Neural progenitor cell (in vitro differentiated cells): ENCODE measurements at regions not wholly inside any gene's neighbourhood (a gene's known extent, or its start where the extent isn't known, plus 50 kb on each side); places are given as distances from the start of the nearest gene placed in this dataset.

Source experiments
- DNase-seq: peaks from one replicate; pipeline ENCODE4 v3.0.0-alpha.2; 2016; ENCODE audit warnings: low spot score
- H2AFZ ChIP-seq: fragments of 200-600 bp; sonication (generic); replicated peaks from 2 replicates; pipeline ENCODE4 v1.6.1; 2016; ENCODE audit warnings: antibody characterized with exemption
- H3F3A ChIP-seq: fragments of 200-600 bp; sonication (generic); 2 replicates; pipeline ENCODE4 v1.6.1; 2016; ENCODE audit warnings: antibody characterized with exemption, low read depth
- H3K27ac ChIP-seq: fragments of 200-600 bp; sonication (generic); 2 replicates; pipeline ENCODE4 v1.5.1; 2016; ENCODE audit warnings: mild to moderate bottlenecking
- H3K27me3 ChIP-seq: fragments of 200-600 bp; sonication (generic); 2 replicates; pipeline ENCODE4 v1.6.1; 2016; ENCODE audit warnings: mild to moderate bottlenecking, moderate library complexity
- H3K36me3 ChIP-seq: fragments of 200-600 bp; sonication (generic); 2 replicates; pipeline ENCODE4 v1.5.1; 2016
- H3K4me1 ChIP-seq: fragments of 200-600 bp; sonication (generic); 2 replicates; pipeline ENCODE4 v1.6.1; 2016; ENCODE audit warnings: mixed run types
- H3K4me2 ChIP-seq: fragments of 200-600 bp; sonication (generic); 2 replicates; pipeline ENCODE4 v1.6.1; 2016
- H3K4me3 ChIP-seq: fragments of 200-600 bp; sonication (generic); 2 replicates; pipeline ENCODE4 v1.5.1; 2016
- H3K79me2 ChIP-seq: fragments of 200-600 bp; sonication (generic); 2 replicates; pipeline ENCODE4 v1.6.1; 2016; ENCODE audit warnings: low read depth
- H3K9ac ChIP-seq: fragments of 200-600 bp; sonication (generic); 2 replicates; pipeline ENCODE4 v1.6.1; 2016
- H3K9me3 ChIP-seq: fragments of 200-600 bp; sonication (generic); 2 replicates; pipeline ENCODE4 v1.5.1; 2016; ENCODE audit warnings: low read depth
- H4K20me1 ChIP-seq: fragments of 200-600 bp; sonication (generic); 2 replicates; pipeline ENCODE4 v1.6.1; 2016; ENCODE audit warnings: low read depth
- H3K27ac Mint-ChIP-seq: 3 replicates; pipeline ENCODE4 v1.8.0; 2021; ENCODE audit warnings: mixed read lengths
- H3K27me3 Mint-ChIP-seq: 2 replicates; pipeline ENCODE4 v1.8.0; 2022; ENCODE audit warnings: low read depth, mild to moderate bottlenecking, inconsistent platforms, moderate library complexity, mixed read lengths; ENCODE audit not compliant: insufficient read depth
- H3K36me3 Mint-ChIP-seq: 3 replicates; pipeline ENCODE4 v1.8.0; 2021; ENCODE audit warnings: mixed read lengths
- H3K4me1 Mint-ChIP-seq: 3 replicates; pipeline ENCODE4 v1.8.0; 2021; ENCODE audit warnings: mixed read lengths
- H3K4me3 Mint-ChIP-seq: 3 replicates; pipeline ENCODE4 v1.8.0; 2021; ENCODE audit warnings: mild to moderate bottlenecking, moderate library complexity, mixed read lengths
- H3K9me3 Mint-ChIP-seq: 3 replicates; pipeline ENCODE4 v1.8.0; 2020; ENCODE audit warnings: mixed read lengths
- CTCF ChIP-seq: fragments of 200-600 bp; sonication (generic); IDR thresholded peaks from 2 replicates; pipeline ENCODE4 v1.5.1; 2017; ENCODE audit warnings: antibody characterized with exemption, mild to moderate bottlenecking
- EZH2 ChIP-seq: fragments of 200-600 bp; sonication (generic); IDR thresholded peaks from 2 replicates; pipeline ENCODE4 v1.6.1; 2017; ENCODE audit warnings: antibody characterized with exemption, mild to moderate bottlenecking, moderate library complexity
- EZH2phosphoT487 ChIP-seq: fragments of 200-600 bp; sonication (generic); IDR thresholded peaks from 2 replicates; pipeline ENCODE4 v1.6.1; 2017; ENCODE audit warnings: antibody characterized with exemption

GRCh38 chr2:177117755-177118154 is 94.8 kb upstream of the HNRNPA3 start:
- Mint-ChIP-seq H3K9me3 (no peaks in the 10 kb centered on the region), H3K4me3 (no peak overlapping the region), H3K27me3 (no peaks in the 10 kb centered on the region), H3K27ac (no peak overlapping the region), H3K36me3 (no peaks in the 10 kb centered on the region), H3K4me1 (no peaks in the 10 kb centered on the region)
- H3K4me3 ChIP-seq: no peak overlapping the region
- no peaks in the 10 kb centered on the region for H3K27me3 ChIP-seq
- no peaks in the 10 kb centered on the region for H3F3A ChIP-seq
- H4K20me1 ChIP-seq: no peaks in the 10 kb centered on the region
- no peak for DNase-seq
- no peak overlapping the region for H3K9ac ChIP-seq
- no peaks in the 10 kb centered on the region for H3K79me2 ChIP-seq
- H3K4me1 ChIP-seq: no peaks in the 10 kb centered on the region
- H3K9me3 ChIP-seq: no peaks in the 10 kb centered on the region
- TF ChIP-seq EZH2phosphoT487 (no peak), EZH2 (no peak), CTCF (no peak)
- no peak overlapping the region for H3K4me2 ChIP-seq
- no peak overlapping the region for H2AFZ ChIP-seq
- no peak overlapping the region for H3K27ac ChIP-seq
- no peaks in the 10 kb centered on the region for H3K36me3 ChIP-seq

DNA sequence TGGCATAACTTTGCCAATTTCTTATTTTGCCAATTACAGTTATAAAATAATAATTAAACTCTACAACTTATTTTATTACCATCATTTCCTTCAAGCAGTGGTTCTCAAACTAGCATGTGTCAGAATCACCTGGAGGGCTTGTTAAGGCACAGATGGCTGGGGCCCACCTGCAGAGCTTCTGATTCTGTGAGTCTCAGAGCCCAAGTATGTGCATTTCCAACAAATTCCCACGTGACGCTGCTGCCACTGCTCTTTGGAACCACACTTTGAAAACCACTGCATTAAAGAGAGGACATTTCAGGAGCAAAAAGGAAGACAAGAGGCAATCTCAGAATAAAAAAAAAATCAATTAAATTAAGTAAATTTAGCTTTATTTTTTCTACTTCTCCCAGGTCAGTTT is 94.0 kb upstream of the HNRNPA3 start:
- no peak overlapping the region for H3K27ac Mint-ChIP-seq
- H3K79me2 ChIP-seq: no peaks in the 10 kb centered on the region
- H3K9me3 ChIP-seq: no peaks in the 10 kb centered on the region
- H3K27ac ChIP-seq: no peak overlapping the region
- no peak overlapping the region for H3K4me3 Mint-ChIP-seq
- no peak overlapping the region for H2AFZ ChIP-seq
- H3K4me2 ChIP-seq: no peak overlapping the region
- TF ChIP-seq CTCF (no peak), EZH2phosphoT487 (no peak), EZH2 (no peak)
- H3F3A ChIP-seq: no peaks in the 10 kb centered on the region
- no peaks in the 10 kb centered on the region for H3K27me3 ChIP-seq
- H3K36me3 Mint-ChIP-seq: no peaks in the 10 kb centered on the region
- no peaks in the 10 kb centered on the region for H3K27me3 Mint-ChIP-seq
- no peaks in the 10 kb centered on the region for H3K4me1 ChIP-seq
- no peaks in the 10 kb centered on the region for H3K9me3 Mint-ChIP-seq
- no peak overlapping the region for H3K9ac ChIP-seq
- H4K20me1 ChIP-seq: no peaks in the 10 kb centered on the region
- no peaks in the 10 kb centered on the region for H3K4me1 Mint-ChIP-seq
- DNase-seq: no peak
- H3K36me3 ChIP-seq: no peaks in the 10 kb centered on the region
- H3K4me3 ChIP-seq: no peak overlapping the region

DNA sequence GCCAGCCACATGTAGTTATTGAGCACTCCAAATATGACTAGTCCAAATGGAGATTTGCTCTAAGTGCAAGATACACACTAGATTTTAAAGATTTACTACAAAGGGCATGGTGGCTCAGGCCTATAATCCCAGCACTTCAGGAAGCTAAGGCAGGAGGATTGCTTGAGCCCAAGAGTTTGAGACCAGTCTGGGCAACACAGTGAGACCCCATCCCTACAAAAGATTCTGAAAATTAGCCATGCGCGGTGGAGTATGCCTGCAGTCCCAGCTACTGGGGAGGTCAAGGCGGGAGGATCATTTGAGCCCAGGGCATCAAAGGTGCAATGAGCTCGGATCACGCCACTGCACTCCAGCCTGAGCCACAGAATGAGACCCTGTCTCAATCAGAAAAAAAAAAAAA is 93.5 kb upstream of the HNRNPA3 start:
- DNase-seq: no peak
- Mint-ChIP-seq H3K27ac (no peak overlapping the region), H3K4me3 (no peak overlapping the region), H3K27me3 (no peaks in the 10 kb centered on the region), H3K36me3 (no peaks in the 10 kb centered on the region), H3K9me3 (no peaks in the 10 kb centered on the region), H3K4me1 (no peaks in the 10 kb centered on the region)
- H3K9ac ChIP-seq: no peak overlapping the region
- H3K4me2 ChIP-seq: no peak overlapping the region
- no peaks in the 10 kb centered on the region for H3K27me3 ChIP-seq
- H2AFZ ChIP-seq: no peak overlapping the region
- no peaks in the 10 kb centered on the region for H4K20me1 ChIP-seq
- no peaks in the 10 kb centered on the region for H3K9me3 ChIP-seq
- H3K27ac ChIP-seq: no peak overlapping the region
- H3K4me1 ChIP-seq: no peaks in the 10 kb centered on the region
- no peak overlapping the region for H3K4me3 ChIP-seq
- no peak for TF ChIP-seq CTCF
- no peak for TF ChIP-seq EZH2
- no peak for TF ChIP-seq EZH2phosphoT487
- H3K36me3 ChIP-seq: no peaks in the 10 kb centered on the region
- no peaks in the 10 kb centered on the region for H3F3A ChIP-seq
- H3K79me2 ChIP-seq: no peaks in the 10 kb centered on the region

GRCh38 chr2:177123048-177123447 is 89.5 kb upstream of the HNRNPA3 start:
- no peak overlapping the region for H3K9ac ChIP-seq
- no peaks in the 10 kb centered on the region for H3K79me2 ChIP-seq
- H3K27ac Mint-ChIP-seq: no peak overlapping the region
- TF ChIP-seq EZH2phosphoT487: no peak
- no peak for TF ChIP-seq CTCF
- TF ChIP-seq EZH2: no peak
- H3K4me3 Mint-ChIP-seq: no peak overlapping the region
- no peaks in the 10 kb centered on the region for H3K27me3 Mint-ChIP-seq
- no peak for DNase-seq
- H3K4me1 Mint-ChIP-seq: no peaks in the 10 kb centered on the region
- no peaks in the 10 kb centered on the region for H3F3A ChIP-seq
- H3K4me3 ChIP-seq: no peak overlapping the region
- no peaks in the 10 kb centered on the region for H3K36me3 ChIP-seq
- H3K27me3 ChIP-seq: no peaks in the 10 kb centered on the region
- H2AFZ ChIP-seq: no peak overlapping the region
- H3K4me1 ChIP-seq: no peaks in the 10 kb centered on the region
- H4K20me1 ChIP-seq: no peaks in the 10 kb centered on the region
- no peak overlapping the region for H3K4me2 ChIP-seq
- H3K36me3 Mint-ChIP-seq: no peaks in the 10 kb centered on the region
- no peaks in the 10 kb centered on the region for H3K9me3 Mint-ChIP-seq
- H3K9me3 ChIP-seq: no peaks in the 10 kb centered on the region
- H3K27ac ChIP-seq: no peak overlapping the region
